ENCODE measurements at regions not wholly inside any gene's neighbourhood (a gene's known extent, or its start where the extent isn't known, plus 50 kb on each side); places are given as distances from the start of the nearest gene placed in this dataset.

- Histone ChIP-seq H3K4me3 (replicated peaks in 1 of 3; ENCODE audit: low read depth in 2 of 3, low read length in 3 of 3) (no peak overlapping the region), H3K36me3 (replicated peaks in 1 of 2; ENCODE audit: control insufficient read depth in 1 of 2, insufficient read depth in 2 of 2, low read length in 2 of 2) (no peaks in the 10 kb centered on the region), H3K27me3 (ENCODE audit: control insufficient read depth in 2 of 2, insufficient read depth in 2 of 2, low read length in 2 of 2) (no peaks in the 10 kb centered on the region), H3K9ac (ENCODE audit: insufficient read depth, low read length, poor library complexity, severe bottlenecking) (no peak overlapping the region), H3K9me3 (replicated peaks in 1 of 2; ENCODE audit: control insufficient read depth in 1 of 2, insufficient read depth in 1 of 2, low read length in 2 of 2) (no peaks in the 10 kb centered on the region), H3K79me2 (ENCODE audit: insufficient read depth, low read length) (no peaks in the 10 kb centered on the region), H2AFZ (ENCODE audit: insufficient read depth, low read depth, low read length, poor library complexity, severe bottlenecking) (no peak overlapping the region), H3K4me2 (replicated peaks; ENCODE audit: extremely low read depth, low read length, poor library complexity, severe bottlenecking) (no peak overlapping the region), H3K4me1 (ENCODE audit: control insufficient read depth in 1 of 2, insufficient read depth in 2 of 2, low read length in 2 of 2) (no peaks in the 10 kb centered on the region), H4K20me1 (ENCODE audit: insufficient read depth, low read length) (no peaks in the 10 kb centered on the region), H3K27ac (ENCODE audit: low read depth in 1 of 2, low read length in 2 of 2) (no peak overlapping the region)
- intact Hi-C loops (cut with micrococcal nuclease) = no loop called here
- H3K4me3 Mint-ChIP-seq = no peak overlapping the region
- H3K4me1 Mint-ChIP-seq = no peaks in the 10 kb centered on the region
- DNase-seq = no peak
- H3K27me3 Mint-ChIP-seq (ENCODE audit: low read depth in 3 of 3) = peaks cover 0 to 6% (median 2%) of the 10 kb centered on the region in 3 donors
- H3K9me3 Mint-ChIP-seq = peaks cover 4 to 17% (median 9%) of the 10 kb centered on the region in 7 donors
- no peaks in the 10 kb centered on the region for H3K36me3 Mint-ChIP-seq
- TF ChIP-seq CTCF (IDR thresholded peaks at IDR 0.05) = no peak
- no peak overlapping the region for H3K27ac Mint-ChIP-seq
- WGBS (ENCODE audit: insufficient coverage) = 94% methylated on average over 11 of the region's 12 CpGs
Measured at GRCh38 chr18:78699499-78699898, 280.1 kb upstream of the SALL3 start.

GRCh38 chr18:78701771-78702396 lies 277.7 kb upstream of the SALL3 start:
- TF ChIP-seq CTCF (IDR thresholded peaks at IDR 0.05) = no peak
- peaks cover 7 to 28% (median 16%) of the 10 kb centered on the region in 7 donors for H3K9me3 Mint-ChIP-seq
- Histone ChIP-seq H3K79me2 (ENCODE audit: insufficient read depth, low read length) (no peaks in the 10 kb centered on the region), H4K20me1 (ENCODE audit: insufficient read depth, low read length) (no peaks in the 10 kb centered on the region), H3K27me3 (ENCODE audit: control insufficient read depth in 2 of 2, insufficient read depth in 2 of 2, low read length in 2 of 2) (no peaks in the 10 kb centered on the region), H3K4me1 (ENCODE audit: control insufficient read depth in 1 of 2, insufficient read depth in 2 of 2, low read length in 2 of 2) (no peaks in the 10 kb centered on the region), H3K9me3 (replicated peaks in 1 of 2; ENCODE audit: control insufficient read depth in 1 of 2, insufficient read depth in 1 of 2, low read length in 2 of 2) (peaks cover 3 to 15% of the 10 kb centered on the region in 2 donors), H3K27ac (ENCODE audit: low read depth in 1 of 2, low read length in 2 of 2) (no peak overlapping the region), H3K36me3 (replicated peaks in 1 of 2; ENCODE audit: control insufficient read depth in 1 of 2, insufficient read depth in 2 of 2, low read length in 2 of 2) (no peaks in the 10 kb centered on the region), H3K9ac (ENCODE audit: insufficient read depth, low read length, poor library complexity, severe bottlenecking) (no peak overlapping the region), H3K4me3 (replicated peaks in 1 of 3; ENCODE audit: low read depth in 2 of 3, low read length in 3 of 3) (no peak overlapping the region), H2AFZ (ENCODE audit: insufficient read depth, low read depth, low read length, poor library complexity, severe bottlenecking) (no peak overlapping the region), H3K4me2 (replicated peaks; ENCODE audit: extremely low read depth, low read length, poor library complexity, severe bottlenecking) (no peak overlapping the region)
- no peak overlapping the region for H3K4me3 Mint-ChIP-seq
- H3K27ac Mint-ChIP-seq = no peak overlapping the region
- DNase-seq = no peak
- WGBS (ENCODE audit: insufficient coverage) = no CpG with 5 or more reads among the region's 13 CpGs
- no peaks in the 10 kb centered on the region for H3K36me3 Mint-ChIP-seq
- intact Hi-C loops (cut with micrococcal nuclease) = no loop called here
- H3K27me3 Mint-ChIP-seq (ENCODE audit: low read depth in 3 of 3) = peaks cover 0 to 6% (median 2%) of the 10 kb centered on the region in 3 donors
- no peaks in the 10 kb centered on the region for H3K4me1 Mint-ChIP-seq
